Activated gamma-delta T cell treated with Interleukin-2 at 50 U/mL for 16 hours (primary cell): ENCODE measurements at regions not wholly inside any gene's neighbourhood (a gene's known extent, or its start where the extent isn't known, plus 50 kb on each side); places are given as distances from the start of the nearest gene placed in this dataset.

Experiments
- DNase-seq: peaks from one replicate; pipeline ENCODE4 v3.0.0-alpha.2; 2020

GRCh38 chr18:37975446-37975845, 409.8 kb upstream of the CELF4 start:
- no peak for DNase-seq

GRCh38 chr18:37967261-37967660, 401.7 kb upstream of the CELF4 start:
- DNase-seq = no peak

DNA sequence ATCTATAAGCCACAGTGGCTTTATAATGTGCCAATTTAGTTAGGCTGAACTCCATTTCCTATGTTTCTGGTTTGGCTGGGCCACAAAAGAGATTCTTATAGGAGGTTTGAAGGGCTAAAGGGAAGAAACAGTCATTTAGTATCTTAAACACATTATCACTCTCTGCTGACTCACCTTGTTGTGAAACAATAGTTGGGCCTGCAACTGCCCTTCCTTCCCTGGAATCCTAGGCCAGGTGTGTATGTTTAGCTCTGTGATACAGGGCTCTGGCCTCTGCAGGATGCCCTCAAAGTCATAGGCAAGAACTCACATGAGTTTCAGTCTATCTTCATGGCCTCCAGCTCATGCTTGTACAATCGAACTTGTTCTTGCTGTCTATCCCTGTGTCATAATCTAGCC, 400.0 kb upstream of the CELF4 start:
- DNase-seq = no peak

DNA sequence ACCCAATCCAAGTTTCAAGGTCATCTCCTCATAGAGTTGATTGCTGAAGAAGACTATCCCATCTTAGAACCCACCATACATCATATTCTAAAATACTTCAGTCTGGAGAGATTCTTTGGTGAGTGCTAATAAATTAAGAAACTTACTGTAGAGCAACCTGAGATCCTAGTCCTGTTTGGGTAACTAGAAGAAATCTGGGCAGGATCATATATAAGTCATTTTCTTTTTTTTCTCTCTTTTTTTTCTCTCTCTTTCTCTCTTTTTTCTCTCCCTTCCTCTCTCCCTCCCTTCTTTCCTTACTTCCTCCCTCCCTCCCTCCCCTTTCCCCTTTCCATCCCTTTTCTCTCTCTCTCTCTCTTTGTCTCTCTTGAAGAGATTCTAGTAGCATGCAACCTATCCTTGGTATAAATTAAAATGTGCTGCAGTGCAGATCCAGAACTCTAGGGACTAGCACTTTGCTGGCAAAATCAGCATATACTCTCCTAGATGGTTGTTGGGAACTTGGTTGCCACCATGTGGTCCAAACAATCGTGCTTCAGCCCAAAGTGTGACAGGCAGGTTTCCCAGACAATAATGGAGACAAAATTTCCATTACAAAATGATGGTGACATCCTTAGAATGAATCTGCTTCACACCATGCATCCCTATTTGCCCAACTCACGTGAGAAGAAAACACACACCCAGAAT, 399.4 kb upstream of the CELF4 start:
- no peak for DNase-seq

DNA sequence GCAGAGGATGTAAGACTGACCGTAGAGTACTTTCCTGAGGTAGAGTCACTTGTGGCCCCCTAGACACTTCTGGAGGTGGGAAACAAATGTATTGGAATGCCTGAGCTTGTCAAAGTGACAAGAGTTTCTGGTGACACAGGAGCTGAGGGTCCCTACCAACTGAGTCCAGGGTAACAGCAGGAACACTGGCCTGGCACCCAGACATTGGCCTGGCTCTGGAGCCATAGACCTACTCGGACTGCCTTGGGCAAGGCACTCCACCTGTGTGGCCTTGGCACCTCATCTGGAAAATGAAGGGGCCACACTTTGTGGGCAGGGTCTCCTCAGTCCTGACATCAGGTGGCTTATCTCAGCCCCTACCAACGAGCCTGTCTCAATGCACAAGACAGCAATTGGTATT, 398.2 kb upstream of the CELF4 start:
- DNase-seq = no peak

DNA sequence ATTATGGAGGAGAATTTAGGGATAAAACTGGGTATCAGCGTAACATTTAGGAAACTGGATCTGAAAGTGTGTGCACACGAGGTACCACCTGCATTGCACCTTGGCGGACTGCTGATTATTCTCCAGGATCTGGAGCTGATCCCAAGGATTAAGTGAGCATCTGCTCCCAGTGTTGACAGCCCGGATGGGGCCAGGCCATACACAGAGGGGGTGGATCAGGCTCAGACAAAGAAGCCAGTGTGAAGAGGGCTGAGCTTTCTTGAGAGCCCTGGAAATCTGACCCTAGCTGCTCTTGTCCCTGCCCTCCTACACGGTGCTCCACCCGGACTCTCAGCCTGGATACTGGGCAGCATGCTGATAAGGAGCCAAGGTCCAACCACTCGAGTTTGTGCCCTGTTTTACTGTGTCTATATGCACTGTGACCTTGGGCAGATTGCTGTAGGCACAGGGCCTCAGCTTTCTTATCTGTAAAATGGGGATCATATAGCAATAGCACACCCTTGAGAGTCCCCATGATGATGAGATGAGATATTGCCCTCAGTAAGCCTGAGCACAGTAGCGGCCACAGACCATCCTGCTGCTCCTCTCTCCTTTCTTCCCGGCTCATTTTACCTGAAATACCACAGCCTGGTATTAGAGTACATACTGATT, 396.8 kb upstream of the CELF4 start:
- DNase-seq = no peak

DNA sequence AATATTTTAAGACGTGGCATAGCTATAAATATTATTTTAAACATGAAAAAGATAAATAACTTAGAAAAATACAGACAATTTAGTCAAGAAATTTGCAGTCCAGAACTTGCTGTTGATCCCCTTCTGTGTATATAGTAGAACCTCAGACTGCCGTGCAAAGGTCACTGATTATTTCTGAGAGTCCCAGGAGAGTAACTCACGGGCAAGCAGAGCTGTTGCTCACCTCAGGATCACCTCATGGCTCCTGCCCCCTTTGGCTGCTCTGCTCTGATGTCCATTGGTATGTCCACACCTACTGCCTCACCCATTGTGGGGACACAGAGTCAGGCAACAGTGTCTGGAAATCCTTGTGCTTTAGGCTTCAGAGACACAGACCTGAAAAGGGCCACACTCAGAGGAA, 392.9 kb upstream of the CELF4 start:
- DNase-seq = no peak

GRCh38 chr18:37956902-37957301, 391.3 kb upstream of the CELF4 start:
- no peak for DNase-seq

- DNase-seq = no peak
Measured at GRCh38 chr18:37956020-37956419, 390.4 kb upstream of the CELF4 start.

DNA sequence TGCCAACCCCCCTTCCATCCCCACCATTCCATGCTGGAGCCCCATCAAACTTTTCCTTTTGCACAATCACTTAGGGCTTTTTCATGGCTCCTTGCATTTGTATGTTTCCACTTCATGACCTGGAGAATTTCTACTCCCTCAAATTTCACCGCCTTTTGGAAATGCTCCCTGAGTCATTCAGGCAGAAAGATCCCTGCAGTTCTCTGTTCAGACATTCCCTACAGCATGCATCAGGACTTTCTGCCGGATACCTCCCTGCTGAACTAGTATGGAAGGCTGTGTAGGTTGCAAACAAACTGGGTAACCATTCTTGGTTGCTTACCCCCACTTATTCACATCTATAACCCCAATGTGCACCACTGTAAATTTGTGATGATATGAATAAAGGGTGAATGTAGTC, 389.6 kb upstream of the CELF4 start:
- no peak for DNase-seq

DNA sequence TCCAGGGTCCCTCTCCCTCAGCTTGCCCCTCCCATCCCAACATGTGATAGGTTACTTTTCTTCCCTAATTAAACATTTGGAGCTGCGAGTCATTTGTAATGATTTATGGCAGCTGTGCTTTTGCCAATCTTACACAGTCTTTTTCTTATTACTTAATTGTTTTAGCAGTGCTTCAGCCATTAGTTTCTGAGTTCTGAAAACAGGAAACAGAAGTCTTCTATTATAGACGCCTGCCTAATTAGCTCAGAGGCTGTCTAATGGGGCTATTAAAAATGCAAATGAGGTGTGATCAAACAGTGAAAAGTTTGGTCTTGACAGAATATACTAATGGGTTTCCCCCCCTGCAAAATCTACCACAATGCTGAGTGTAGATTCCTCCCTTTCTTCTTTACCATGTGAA, 388.3 kb upstream of the CELF4 start:
- DNase-seq = no peak

DNA sequence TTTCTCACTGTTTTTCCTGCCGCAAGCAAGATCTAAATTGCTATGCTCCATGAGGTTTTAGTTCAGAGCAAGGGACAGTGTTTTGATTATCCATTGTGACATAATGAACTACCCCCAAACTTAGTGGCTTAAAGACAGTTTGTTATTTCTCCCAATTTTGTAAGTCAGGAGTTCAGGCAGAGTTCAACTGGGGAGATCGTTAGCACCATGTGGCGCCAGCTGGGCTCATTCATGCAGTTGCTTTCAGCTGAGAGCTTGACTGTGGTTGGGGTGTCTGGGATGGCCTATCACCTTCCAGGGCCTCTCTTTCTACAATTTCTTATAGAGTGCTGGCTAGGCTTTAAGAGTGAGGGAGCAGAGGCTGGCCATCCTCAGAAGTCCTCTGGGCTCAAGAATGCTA, 382.9 kb upstream of the CELF4 start:
- DNase-seq = no peak

DNA sequence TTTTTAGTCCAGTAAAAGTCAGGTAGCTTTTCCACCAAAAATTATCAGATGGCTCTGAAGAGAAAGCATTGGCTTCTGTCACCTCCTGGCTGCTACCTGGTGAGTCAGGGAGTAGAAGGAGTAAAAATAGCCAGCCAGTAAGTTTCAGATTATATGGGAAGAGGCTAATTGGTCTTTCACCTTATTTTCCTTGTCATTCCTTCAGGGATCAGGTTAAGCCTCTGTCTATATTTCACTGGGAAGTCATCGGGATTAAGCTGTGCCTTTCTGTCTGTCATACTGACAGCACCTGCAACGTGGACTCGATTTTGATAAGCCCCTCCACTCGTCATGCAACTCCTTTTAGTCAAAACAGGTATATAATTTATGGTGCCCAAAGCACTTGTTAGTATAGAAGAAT, 380.7 kb upstream of the CELF4 start:
- DNase-seq = no peak

- DNase-seq = no peak
Measured at GRCh38 chr18:37944700-37945270, 379.2 kb upstream of the CELF4 start.

- no peak for DNase-seq
Measured at GRCh38 chr18:37937287-37937686, 371.7 kb upstream of the CELF4 start.

GRCh38 chr18:37935086-37935485, 369.5 kb upstream of the CELF4 start:
- DNase-seq = no peak

- DNase-seq = no peak
Measured at GRCh38 chr18:37930640-37931039, 365.0 kb upstream of the CELF4 start.

GRCh38 chr18:37922162-37922561, 356.6 kb upstream of the CELF4 start:
- no peak for DNase-seq

DNA sequence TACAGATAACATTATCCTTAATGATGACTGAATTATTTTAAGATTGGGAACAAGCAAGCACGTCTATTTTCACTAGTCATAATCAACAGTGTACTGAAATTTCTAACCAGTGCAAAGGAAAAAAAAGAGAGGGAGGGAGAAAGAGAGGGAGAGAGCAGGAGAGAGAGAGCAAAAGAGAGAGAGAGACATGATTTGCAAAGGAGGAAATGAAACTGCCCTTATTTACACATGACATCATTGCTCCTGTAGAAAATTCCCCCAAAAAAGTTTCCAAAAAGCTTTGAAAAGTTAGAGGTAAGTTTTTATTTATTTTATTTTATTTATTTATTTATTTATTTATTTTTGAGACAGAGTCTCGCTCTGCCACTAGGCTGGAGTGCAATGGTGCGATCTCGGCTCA, 355.3 kb upstream of the CELF4 start:
- DNase-seq = no peak

GRCh38 chr18:37913051-37913450, 347.5 kb upstream of the CELF4 start:
- no peak for DNase-seq

DNA sequence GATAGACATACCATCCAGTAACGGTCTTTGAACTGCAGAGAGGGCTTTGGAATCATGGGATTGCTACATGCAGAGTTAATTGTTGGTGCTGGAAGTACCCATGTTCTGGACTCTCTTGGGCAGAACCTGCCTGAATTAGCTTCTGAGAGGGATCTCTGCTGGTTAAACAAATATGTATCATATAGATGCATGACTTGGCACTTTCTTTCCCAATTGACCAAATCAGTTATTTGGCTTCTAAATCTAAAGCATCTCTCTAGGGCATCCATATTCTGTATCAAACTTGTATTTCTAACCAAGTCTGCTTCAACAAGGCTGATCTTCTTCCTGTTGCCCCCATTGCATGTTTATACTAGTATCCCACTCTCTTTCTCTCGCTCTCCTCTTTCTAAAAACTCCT, 336.7 kb upstream of the CELF4 start:
- DNase-seq = no peak

- no peak for DNase-seq
Measured at GRCh38 chr18:37900326-37900725, 334.7 kb upstream of the CELF4 start.

GRCh38 chr18:37889963-37890362, 324.4 kb upstream of the CELF4 start:
- no peak for DNase-seq

- DNase-seq = no peak
Measured at GRCh38 chr18:37874721-37875120, 309.1 kb upstream of the CELF4 start.

GRCh38 chr18:37873416-37873815, 307.8 kb upstream of the CELF4 start:
- DNase-seq = no peak
